Jurkat, Clone E6-1 (cell line): ENCODE measurements at regions not wholly inside any gene's neighbourhood (a gene's known extent, or its start where the extent isn't known, plus 50 kb on each side); places are given as distances from the start of the nearest gene placed in this dataset.

Experiments used
- DNase-seq: peaks from one replicate; pipeline ENCODE4 v3.0.0-alpha.2; 2011; ENCODE audit warnings: low read depth, low spot score
- H3K4me3 ChIP-seq: 2 replicates; pipeline ENCODE4 v1.5.1; 2011; ENCODE audit warnings: mild to moderate bottlenecking, low read length, control low read depth, moderate library complexity

DNA sequence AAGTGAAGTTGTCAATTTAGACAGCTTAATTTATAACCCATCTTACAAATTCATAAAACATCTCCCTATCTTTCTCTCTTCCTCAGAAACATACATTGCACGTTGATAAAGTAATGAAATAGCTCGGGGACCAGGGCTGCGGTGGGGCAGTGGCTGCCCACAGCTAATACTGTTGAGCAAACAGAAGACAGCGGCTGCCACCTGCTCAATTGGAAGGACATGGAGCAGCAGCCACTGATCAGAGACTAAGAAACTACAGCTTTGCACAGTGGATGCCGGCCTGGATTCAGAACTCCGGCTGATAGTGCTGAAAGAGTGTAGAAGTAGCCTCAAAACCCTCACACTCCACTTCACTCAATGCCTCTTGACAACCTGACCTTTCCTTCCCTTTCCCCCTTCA, 157.9 kb upstream of the PDE10A start:
- DNase-seq = no peak

DNA sequence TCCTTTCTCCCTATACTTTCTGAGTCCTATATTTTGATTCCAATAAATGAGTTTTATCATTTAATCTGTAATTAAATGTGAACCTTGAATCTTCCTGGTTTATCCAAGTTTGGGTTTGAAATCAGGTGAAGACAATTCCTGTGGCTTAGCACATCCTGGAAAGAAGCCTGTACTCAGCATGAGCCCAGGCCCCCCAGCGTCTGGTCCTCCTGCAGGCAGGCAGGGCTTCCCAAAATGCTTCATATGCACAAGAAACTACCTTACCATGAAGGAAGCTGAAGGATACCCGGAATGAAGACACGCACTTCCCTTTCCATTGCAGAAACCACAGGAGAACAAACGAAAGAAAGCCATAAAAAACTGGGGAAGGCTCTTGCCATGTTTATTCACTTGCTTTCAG, 157.4 kb upstream of the PDE10A start:
- H3K4me3 ChIP-seq = no peak overlapping the region
- DNase-seq = no peak

More for the DNA sequence above, 157.9 kb upstream of the PDE10A start:
- no peak overlapping the region for H3K4me3 ChIP-seq

DNA sequence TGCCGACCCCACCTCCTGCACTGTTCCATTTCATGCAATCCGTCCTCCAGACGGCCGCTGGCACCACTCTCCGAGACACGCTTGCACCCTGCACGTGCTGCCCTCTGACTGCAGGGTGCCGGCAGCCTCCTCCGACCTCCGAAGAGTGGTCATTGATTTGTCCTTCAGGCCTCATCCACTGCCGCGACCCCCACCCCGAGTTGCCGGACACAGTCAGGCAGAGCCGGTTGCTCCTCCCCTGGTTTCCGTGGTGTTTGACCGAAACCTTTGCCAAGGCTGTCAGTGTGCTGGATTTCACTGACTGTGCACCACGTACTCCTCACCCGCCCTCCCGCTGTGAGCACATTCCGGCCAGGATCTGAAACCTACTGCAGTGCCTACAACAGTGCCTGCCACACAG, 156.4 kb upstream of the PDE10A start:
- DNase-seq = no peak
- H3K4me3 ChIP-seq = no peak overlapping the region

DNA sequence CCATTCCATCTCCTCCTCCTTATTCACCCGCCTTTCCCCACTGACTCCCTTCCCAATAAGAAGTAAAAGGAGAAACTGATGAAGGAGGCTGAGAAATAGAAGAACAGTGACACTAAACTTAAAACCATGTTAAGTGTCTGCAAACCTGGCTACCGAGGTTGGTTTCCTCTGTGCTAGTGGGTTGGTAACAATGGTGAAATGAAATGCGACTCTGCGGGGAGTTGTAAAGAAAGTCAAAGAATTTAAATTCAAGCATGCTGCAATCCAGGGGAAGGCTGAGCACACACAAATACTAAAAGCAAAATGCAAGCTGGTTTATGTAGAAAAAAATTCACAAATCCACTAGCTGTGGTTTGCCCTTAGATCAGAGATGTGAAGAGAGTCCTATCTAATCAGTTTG, 155.2 kb upstream of the PDE10A start:
- H3K4me3 ChIP-seq = no peak overlapping the region
- no peak for DNase-seq

DNA sequence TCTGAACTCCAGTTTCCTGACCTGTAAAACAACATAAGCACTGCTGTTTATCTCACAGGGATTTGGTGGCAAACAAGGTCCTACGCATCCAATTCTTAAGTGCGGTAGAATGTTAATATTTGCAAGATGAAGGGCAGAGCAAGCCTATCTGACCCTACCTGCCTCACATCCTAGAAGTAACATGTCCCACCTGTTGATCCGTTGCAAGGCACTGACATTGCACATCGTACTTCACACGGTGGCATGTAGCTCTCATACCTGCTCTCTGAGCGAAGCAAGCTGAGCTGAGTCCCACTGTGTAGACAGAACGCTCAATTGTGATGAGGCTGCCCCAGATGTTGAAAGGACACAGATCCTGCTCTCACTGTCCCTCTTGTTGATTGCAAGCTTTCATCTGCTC, 154.7 kb upstream of the PDE10A start:
- H3K4me3 ChIP-seq = no peak overlapping the region
- no peak for DNase-seq

DNA sequence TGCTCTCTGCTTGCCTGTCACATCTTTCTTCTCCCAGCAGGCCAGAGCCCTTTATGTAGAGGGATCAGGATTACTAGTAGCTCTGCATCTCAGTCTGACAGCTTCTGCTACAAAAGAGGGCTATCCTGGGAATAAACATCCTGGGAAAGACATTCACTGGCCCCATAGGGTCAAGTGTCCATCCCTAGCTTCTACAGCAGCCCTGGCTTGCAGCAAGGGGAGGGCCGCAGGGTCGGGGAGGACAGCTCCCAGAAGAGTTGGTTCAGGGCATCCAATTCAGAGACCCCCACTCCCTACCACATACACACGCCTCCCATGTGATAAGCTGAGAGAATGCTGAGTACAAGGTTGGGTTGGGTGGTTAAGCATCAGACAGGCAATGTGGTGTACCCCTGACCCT, 154.1 kb upstream of the PDE10A start:
- DNase-seq = no peak
- no peak overlapping the region for H3K4me3 ChIP-seq

DNA sequence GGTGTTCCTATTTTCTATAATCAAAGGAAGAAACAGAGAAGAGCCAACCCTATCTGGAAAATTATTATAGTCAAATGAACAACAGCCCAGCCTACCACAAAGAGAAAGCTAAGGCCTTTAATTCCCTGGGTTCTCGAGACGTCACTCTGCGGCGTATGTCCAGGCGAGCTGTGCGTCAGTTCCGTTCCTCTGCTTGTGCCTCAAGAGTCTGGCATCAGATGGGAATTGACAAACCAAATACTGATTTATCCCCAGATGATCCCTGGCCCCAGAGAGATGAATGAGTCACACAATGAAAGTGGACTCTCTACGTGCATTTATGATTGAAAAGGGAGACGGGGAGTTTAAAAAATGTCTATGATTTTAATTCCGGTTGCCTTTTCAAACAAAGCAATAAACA, 151.6 kb upstream of the PDE10A start:
- no peak for DNase-seq
- H3K4me3 ChIP-seq = no peak overlapping the region

DNA sequence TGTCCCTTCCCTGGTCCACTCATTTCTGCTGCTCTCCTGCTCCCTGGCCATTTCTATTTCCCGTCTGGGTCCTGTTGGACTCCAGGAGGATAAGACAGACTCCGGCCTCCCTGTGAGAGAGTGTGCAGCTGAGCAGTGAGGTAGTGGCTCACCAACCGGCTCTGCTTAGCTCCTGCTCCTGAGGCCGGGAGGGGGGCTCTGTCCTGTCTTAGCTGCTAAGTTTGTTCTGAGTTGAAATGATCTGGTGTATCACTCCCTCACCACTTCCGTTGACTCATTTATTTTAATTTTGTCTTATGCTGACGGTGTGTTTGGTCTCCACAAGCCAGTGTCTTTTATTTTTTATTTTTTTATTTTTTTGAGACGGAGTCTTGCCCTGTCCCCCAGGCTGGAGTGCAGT, 148.5 kb upstream of the PDE10A start:
- DNase-seq = no peak
- H3K4me3 ChIP-seq = no peak overlapping the region

DNA sequence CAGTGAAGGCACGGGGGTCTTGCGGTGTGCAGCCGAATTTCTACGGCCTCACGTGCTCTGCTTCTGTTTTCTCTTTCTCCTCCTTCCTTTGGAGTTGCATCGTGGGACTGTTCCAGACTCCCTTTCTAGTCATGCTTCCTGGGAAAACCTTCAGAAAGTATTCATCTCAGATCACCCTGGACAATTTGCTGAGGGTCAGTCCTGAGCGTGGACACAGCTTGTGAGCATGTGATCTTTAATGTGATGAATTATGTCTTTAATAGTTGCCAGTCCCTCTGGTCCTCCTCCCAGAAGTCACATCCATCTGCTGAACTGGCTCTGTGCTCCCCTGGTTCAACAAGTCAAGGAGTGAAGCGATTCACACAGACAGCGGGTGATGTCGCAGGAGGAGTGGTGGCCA, 145.0 kb upstream of the PDE10A start:
- DNase-seq = no peak
- H3K4me3 ChIP-seq = no peak overlapping the region

DNA sequence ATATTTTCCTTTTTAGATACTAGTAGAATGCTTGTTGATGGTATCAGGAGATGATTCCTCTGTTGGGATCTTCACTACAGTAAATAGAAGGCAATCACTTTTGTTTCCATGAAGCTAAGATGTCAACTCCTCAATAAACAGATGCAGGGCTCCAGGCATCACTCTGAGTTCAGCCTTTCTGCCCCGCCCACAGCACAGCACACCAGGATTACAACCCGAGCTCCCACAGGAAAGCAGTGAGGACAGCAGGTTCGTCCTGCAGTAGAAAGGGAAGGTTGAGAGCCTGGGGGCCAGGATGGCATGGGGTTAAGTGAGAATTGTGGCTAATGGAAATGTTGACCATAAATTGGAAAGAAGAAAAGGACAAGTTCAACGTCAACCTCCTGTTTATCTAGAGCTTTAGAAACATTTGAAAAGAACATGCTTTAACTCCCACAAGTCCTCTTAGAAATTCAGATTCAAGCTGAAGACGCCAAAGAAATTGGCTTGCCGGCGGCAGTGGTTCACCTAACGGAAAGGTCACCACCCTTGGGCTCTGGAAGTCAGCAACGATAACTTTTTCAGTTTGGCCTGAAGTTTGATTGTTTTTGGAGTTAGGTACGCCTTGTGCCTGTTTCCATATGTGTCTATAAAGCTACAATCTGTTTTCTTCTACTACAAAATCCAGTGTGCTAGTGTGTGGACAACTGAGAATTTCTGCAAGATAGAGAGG, 144.4 kb upstream of the PDE10A start:
- no peak overlapping the region for H3K4me3 ChIP-seq
- DNase-seq = no peak

DNA sequence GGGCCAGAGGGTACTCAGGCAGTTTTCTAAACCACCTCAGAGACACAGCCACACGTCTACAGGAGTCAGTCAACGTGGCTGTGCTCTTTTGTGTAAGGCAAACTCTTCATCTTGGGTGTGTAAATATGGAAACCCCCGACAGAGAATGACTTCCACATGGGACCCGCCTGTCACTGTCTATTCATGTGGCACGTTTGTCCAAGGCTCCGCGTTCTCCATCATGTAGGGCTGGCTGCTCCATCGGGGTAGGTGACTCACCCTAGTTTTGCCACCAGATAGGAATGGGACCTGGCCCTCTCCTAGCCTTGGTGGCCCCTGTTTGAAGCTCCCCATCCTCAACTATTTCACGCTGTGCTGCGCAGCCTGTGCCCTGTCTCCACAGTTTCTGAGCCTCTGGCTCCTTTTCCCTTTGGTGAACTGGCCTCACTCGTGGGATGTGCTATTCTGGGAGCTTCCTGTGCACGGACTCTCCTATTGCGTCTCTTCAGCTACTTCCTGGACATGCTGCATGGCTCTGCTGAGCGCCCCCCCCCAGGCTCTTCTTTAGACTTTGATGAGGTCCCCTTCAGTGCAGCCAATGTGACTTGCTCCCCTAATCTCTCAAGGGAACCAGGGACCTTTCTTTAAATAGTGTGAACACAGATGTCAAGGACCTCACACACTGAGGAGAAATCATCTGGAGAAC, 143.2 kb upstream of the PDE10A start:
- DNase-seq = no peak
- H3K4me3 ChIP-seq = no peak overlapping the region

DNA sequence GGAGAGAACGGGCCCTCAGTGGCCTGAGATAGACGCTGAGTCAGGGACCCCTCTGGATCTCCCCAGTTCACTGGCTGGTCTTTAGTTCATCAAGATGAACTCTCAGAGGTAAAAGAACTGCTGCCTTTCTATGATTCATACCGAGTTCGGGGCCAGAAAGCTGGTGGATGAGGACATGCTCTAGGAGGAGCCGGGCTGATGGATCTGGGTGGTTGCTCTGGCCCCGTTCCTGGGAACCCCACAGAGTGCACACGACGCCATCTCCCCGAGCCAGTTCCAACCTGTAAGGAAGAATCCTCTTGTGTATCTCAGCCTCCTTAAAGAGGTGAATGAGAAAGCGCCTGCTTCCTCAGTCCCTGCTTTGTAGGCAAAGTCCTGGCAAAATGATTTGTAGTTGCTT, 142.6 kb upstream of the PDE10A start:
- H3K4me3 ChIP-seq = no peak overlapping the region
- no peak for DNase-seq

DNA sequence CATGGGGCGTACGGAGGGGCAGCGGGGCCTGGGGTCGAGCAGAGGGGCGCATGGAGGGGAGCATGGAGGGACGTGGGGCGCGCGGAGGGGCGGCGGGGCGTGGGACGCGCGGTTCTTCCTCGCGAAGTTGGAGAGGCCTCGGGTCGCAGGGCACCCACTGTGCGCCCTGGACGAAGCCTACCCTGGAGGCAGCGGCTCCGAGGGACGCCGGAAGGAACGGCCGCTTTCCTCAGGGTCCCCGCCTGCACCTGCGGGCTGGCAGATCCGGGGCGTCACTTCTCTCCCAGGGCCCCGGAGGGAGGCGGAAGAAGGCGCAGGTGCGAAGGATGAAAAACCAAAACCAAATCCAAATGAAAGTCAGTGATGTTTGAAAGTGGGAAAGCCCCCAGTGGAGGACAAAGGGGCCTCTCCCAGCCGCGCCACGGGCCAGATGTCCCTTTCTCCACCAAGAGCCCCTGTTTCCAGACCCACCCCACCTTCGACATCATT, 142.1 kb upstream of the PDE10A start:
- H3K4me3 ChIP-seq = no peak overlapping the region

DNA sequence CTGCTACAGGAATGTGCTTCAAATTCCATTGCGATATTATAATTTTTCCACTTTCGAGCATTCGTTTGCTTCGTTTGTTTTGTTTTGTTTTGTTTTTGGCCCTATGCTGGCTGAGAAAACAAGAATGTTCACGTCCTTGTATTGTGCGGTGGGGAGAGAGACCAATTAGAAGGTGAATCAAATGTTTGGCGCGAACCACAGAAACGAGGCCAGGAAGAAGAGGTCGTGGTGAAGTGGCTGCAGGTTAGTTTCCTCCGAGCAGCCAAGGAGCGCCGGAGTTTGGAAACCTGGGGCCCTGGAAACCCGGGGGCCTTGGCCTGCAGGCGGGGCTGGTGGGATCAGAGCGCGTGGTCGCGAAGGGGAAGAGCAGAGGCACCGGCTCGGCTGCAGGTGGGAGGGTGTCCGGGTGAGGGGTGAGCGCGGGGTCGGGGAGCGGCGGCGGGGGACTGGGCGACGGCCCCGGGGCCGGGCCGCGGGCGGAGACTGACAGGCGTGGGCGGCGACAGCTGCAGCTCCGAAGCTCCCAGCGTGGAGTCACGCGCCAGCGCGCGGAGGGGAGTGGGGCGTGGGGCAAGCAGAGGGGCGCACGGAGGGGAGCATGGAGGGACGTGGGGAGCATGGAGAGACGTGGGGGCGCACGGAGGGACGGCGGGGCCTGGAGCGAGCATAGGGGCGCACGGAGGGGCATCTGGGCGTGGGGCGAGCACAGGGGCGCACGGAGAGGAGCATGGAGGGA, 141.5 kb upstream of the PDE10A start:
- H3K4me3 ChIP-seq = no peak overlapping the region
- no peak for DNase-seq

More for the DNA sequence above, 142.1 kb upstream of the PDE10A start:
- DNase-seq = no peak

DNA sequence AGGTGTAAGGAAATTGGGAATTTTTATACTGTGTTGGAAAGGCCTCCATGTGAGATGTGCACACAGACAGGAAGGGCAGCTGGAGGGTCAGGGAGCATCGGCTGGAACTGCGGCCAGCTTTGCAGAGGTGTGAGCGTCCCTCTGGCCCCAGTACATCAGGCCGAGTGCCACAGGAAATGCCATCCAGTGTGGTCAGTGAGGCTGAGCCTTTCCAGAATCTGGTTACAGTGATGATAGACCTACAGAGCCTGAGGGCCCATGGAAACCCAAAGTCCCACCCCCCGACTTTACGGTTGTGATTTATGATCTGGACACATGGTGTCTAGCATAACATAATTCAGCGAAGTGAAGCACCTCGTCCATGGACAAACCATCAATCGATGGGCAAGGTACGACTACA, 137.3 kb upstream of the PDE10A start:
- no peak for DNase-seq

DNA sequence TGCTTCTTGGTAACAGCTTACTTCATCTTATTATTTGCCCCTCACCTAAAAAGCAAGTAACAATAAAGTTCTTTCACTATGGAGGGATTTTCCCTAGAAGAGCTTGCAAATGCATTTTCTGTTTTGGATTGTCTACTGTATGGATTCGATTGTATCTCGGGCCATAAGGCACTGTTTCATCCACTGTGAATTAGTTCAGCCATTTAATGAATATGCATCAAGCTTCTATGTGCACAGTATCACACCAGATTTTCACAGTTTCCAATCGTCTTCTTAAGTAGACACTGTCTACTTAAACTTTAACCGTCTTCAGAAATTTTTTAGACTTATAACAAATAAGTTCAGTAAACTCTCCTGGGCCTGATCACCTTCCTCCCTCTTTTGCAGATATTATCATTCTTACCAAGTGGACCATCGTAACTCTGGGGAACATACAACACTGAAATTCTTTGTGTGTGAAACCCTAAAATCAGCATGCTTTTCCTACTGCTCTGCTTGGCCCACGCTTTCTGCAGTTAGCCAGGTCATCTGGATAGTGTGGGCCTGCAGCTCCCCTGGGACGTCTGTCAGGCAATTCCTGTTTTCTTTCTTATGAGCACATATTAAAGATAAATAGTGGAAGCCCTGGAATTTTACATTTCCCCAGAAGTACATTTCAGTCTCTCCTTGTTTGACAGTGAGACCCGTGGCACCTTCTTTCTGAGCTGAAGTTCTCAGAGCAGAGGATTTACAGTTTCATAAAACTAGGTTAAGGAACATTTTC, 136.5 kb upstream of the PDE10A start:
- no peak overlapping the region for H3K4me3 ChIP-seq
- DNase-seq = no peak

More for the DNA sequence above, 137.3 kb upstream of the PDE10A start:
- no peak overlapping the region for H3K4me3 ChIP-seq

DNA sequence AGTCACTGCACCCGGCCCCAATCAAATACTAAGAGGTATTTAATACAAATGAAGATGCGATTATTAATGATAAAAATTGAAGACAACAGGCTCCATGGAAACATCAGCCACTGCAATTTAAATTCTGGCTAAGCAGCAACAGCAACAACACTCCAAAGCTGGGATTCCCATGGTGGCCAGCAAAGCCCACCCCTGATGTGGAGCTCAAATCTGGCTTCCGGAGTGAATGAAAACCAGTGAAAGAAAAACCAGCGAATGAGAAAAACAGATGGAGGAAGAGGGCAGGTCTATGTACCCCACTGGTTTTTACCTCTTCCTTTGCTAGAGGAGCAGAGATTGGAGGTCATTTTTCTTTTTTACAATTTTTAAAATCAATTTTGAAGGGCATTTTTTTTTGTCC, 135.9 kb upstream of the PDE10A start:
- no peak overlapping the region for H3K4me3 ChIP-seq
- no peak for DNase-seq

DNA sequence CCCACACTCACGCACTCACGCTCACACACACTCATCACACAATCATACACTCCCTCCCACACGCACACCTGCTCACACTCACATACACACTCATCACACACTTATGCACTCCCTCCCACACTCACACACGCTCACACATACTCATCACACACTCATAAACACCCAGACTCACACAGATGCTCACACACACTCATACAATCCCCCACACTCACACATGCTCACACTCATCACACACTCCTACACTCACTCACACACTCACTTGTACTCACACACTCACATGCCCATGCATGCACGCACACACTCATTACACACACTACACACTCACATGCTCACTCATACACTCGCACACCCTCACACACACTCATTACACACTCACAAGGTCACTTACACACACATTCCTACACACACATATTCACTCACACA, 131.1 kb upstream of the PDE10A start:
- no peak for DNase-seq
- H3K4me3 ChIP-seq = no peak overlapping the region

DNA sequence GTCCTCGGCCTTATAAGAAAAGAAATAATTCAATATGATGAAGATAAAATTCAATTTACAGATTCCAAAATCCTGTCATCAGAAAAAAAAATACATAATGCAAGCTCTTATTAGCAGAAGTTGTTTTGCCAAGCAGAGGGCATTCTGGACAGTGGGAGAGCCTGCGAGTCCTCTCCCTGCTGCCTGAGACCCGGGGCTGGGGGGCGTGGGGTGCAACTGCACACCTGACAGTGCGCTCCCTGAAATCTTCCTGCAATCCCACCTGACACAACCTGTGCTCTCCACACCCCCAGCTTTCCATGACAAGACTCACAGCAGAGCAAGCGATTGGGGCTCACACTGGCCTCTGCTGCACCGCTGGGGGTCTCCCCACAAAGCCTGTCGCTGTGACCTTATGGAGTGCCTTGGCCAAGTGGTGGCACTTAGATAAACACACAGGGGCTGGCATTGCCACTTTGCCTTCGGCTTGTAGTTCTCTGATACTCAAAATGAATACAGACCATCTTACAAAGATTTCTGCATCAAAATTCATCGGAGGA, 130.3 kb upstream of the PDE10A start:
- no peak for DNase-seq

More for the DNA sequence above, 130.3 kb upstream of the PDE10A start:
- H3K4me3 ChIP-seq = no peak overlapping the region
